HPDE6-E6E7 (cell line): ENCODE measurements at regions not wholly inside any gene's neighbourhood (a gene's known extent, or its start where the extent isn't known, plus 50 kb on each side); places are given as distances from the start of the nearest gene placed in this dataset.

Source experiments
- DNase-seq: peaks from one replicate; pipeline ENCODE4 v3.0.0; 2011; ENCODE audit warnings: missing footprints; ENCODE audit errors: extremely low spot score

GRCh38 chr6:110033101-110033500 lies 55.0 kb downstream of the GPR6 start:
- no peak for DNase-seq

GRCh38 chr6:110033749-110034666 lies 55.9 kb downstream of the GPR6 start:
- DNase-seq: no peak

GRCh38 chr6:110034667-110035036 lies 56.5 kb downstream of the GPR6 start:
- DNase-seq: no peak

GRCh38 chr6:110035321-110035720 lies 57.2 kb downstream of the GPR6 start:
- no peak for DNase-seq

- DNase-seq: no peak
These were observed 58.5 kb downstream of the GPR6 start for GRCh38 chr6:110036408-110037302.

- no peak for DNase-seq
These were observed 59.7 kb downstream of the GPR6 start for GRCh38 chr6:110037726-110038295.

GRCh38 chr6:110039364-110039980 lies 61.4 kb downstream of the GPR6 start:
- DNase-seq: peak; percentile 63

GRCh38 chr6:110039981-110040383 lies 61.9 kb downstream of the GPR6 start:
- DNase-seq: peak; percentile 15

GRCh38 chr6:110040716-110041115 lies 62.6 kb downstream of the GPR6 start:
- no peak for DNase-seq

- DNase-seq: no peak
These were observed 63.0 kb downstream of the GPR6 start for GRCh38 chr6:110041126-110041525.

- DNase-seq: no peak
These were observed 63.7 kb downstream of the GPR6 start for GRCh38 chr6:110041830-110042229.

- no peak for DNase-seq
These were observed 64.7 kb downstream of the GPR6 start for GRCh38 chr6:110042670-110043296.

GRCh38 chr6:110043366-110043994 lies 65.4 kb downstream of the GPR6 start:
- DNase-seq: no peak

- DNase-seq: no peak
These were observed 66.0 kb downstream of the GPR6 start for GRCh38 chr6:110044096-110044495.

- no peak for DNase-seq
These were observed 66.5 kb downstream of the GPR6 start for GRCh38 chr6:110044622-110045021.

- DNase-seq: no peak
These were observed 70.2 kb downstream of the GPR6 start for GRCh38 chr6:110048221-110048875.

GRCh38 chr6:110049696-110050439 lies 71.8 kb downstream of the GPR6 start:
- DNase-seq: no peak
